IMR-90 (cell line): ENCODE measurements at regions not wholly inside any gene's neighbourhood (a gene's known extent, or its start where the extent isn't known, plus 50 kb on each side); places are given as distances from the start of the nearest gene placed in this dataset.

Source experiments
- ATAC-seq: fragments of 200-7000 bp; cut with Tn5 transposase; 2 replicates; pipeline ENCODE4 v1.9.1; 2020; ENCODE audit warnings: low read depth, mild to moderate bottlenecking, moderate library complexity
- BruUV-seq: library from RNA; stranded (reverse); fragments of 400-500 nt; replicated peaks from 2 replicates; lab custom pipeline; 2021; lab: Mats Ljungman, UMichigan
- CTCF ChIA-PET: fragments of 300-600 bp; formaldehyde crosslinking; extraction: SDS; loops from one replicate; lab custom pipeline; 2021; ENCODE audit warnings: antibody characterized with exemption; lab: Yijun Ruan, JAX
- POLR2A ChIA-PET: fragments of 300-600 bp; sonication (Branson Sonifier 250); formaldehyde crosslinking; loops from one replicate; lab custom pipeline; 2022; ENCODE audit warnings: antibody characterized with exemption; ENCODE audit not compliant: unreplicated experiment; lab: Charles Lee
- DNase-seq: peaks from one replicate; pipeline ENCODE4 v3.0.0; 2013
- H2AFZ ChIP-seq: replicated peaks from 2 replicates; pipeline ENCODE3; 2013; ENCODE audit warnings: low read length, mild to moderate bottlenecking; ENCODE audit not compliant: poor library complexity
- H2AK5ac ChIP-seq: 2 replicates; pipeline ENCODE4 v1.6.1; 2013; ENCODE audit warnings: low read depth, low read length, inconsistent platforms
- H2AK9ac ChIP-seq: replicated peaks from 2 replicates; pipeline ENCODE3; 2013; ENCODE audit warnings: mild to moderate bottlenecking, low read depth, low read length, moderate library complexity; ENCODE audit not compliant: poor library complexity
- H2BK120ac ChIP-seq: 2 replicates; pipeline ENCODE4 v1.6.1; 2013; ENCODE audit warnings: low read depth, low read length, inconsistent platforms
- H2BK15ac ChIP-seq: 3 replicates; pipeline ENCODE4 v1.6.1; 2013; ENCODE audit warnings: low read depth, low read length, inconsistent platforms
- H2BK20ac ChIP-seq: 2 replicates; pipeline ENCODE4 v1.6.1; 2013; ENCODE audit warnings: low read depth, mild to moderate bottlenecking, inconsistent platforms, low read length, moderate library complexity
- H2BK5ac ChIP-seq: 2 replicates; pipeline ENCODE4 v1.6.1; 2013; ENCODE audit warnings: mild to moderate bottlenecking, low read depth, low read length, inconsistent platforms; ENCODE audit not compliant: poor library complexity, severe bottlenecking
- H3K14ac ChIP-seq: replicated peaks from 2 replicates; pipeline ENCODE4 v1.6.1; 2013; ENCODE audit warnings: low read depth, low read length, inconsistent platforms
- H3K18ac ChIP-seq: 2 replicates; pipeline ENCODE4 v1.6.1; 2013; ENCODE audit warnings: low read depth, low read length, control low read depth
- H3K23ac ChIP-seq: 2 replicates; pipeline ENCODE4 v1.6.1; 2013; ENCODE audit warnings: low read depth, low read length, inconsistent platforms
- H3K27ac ChIP-seq: 2 replicates; pipeline ENCODE4 v1.5.1; 2013; ENCODE audit warnings: mild to moderate bottlenecking, control low read depth, low read length; ENCODE audit not compliant: insufficient read depth
- H3K27me3 ChIP-seq: 2 replicates; pipeline ENCODE4 v1.6.1; 2013; ENCODE audit warnings: low read length; ENCODE audit not compliant: control insufficient read depth, insufficient read depth
- H3K36me3 ChIP-seq: 2 replicates; pipeline ENCODE4 v1.6.1; 2013; ENCODE audit warnings: low read length, mixed read lengths; ENCODE audit not compliant: control insufficient read depth, insufficient read depth
- H3K4ac ChIP-seq: 2 replicates; pipeline ENCODE4 v1.6.1; 2013; ENCODE audit warnings: low read depth, low read length, inconsistent platforms
- H3K4me1 ChIP-seq: 2 replicates; pipeline ENCODE4 v1.6.1; 2013; ENCODE audit warnings: low read length, mixed read lengths; ENCODE audit not compliant: control insufficient read depth, insufficient read depth
- H3K4me2 ChIP-seq: 2 replicates; pipeline ENCODE4 v1.6.1; 2013; ENCODE audit warnings: low read depth, mild to moderate bottlenecking, control low read depth, low read length, moderate library complexity
- H3K4me3 ChIP-seq: 2 replicates; pipeline ENCODE4 v1.5.1; 2013; ENCODE audit warnings: low read depth, mild to moderate bottlenecking, control low read depth, low read length, moderate library complexity; ENCODE audit not compliant: insufficient read depth
- H3K56ac ChIP-seq: 2 replicates; pipeline ENCODE4 v1.6.1; 2013; ENCODE audit warnings: low read length, inconsistent platforms; ENCODE audit not compliant: insufficient read depth; ENCODE audit errors: extremely low read depth
- H3K79me1 ChIP-seq, 2 experiments: 2 replicates each; pipeline ENCODE4 v1.6.1; 2013; ENCODE audit warnings: low read length in 2 of 2, inconsistent platforms in 1 of 2, low read depth in 1 of 2
- H3K9ac ChIP-seq: 2 replicates; pipeline ENCODE4 v1.6.1; 2013; ENCODE audit warnings: low read depth, low read length, control low read depth
- H3K9me1 ChIP-seq: 2 replicates; pipeline ENCODE4 v1.6.1; 2013; ENCODE audit warnings: low read length, inconsistent platforms; ENCODE audit not compliant: insufficient read depth
- H3K9me3 ChIP-seq: 2 replicates; pipeline ENCODE4 v1.6.1; 2013; ENCODE audit warnings: low read length; ENCODE audit not compliant: control insufficient read depth, insufficient read depth
- H4K20me1 ChIP-seq: 2 replicates; pipeline ENCODE4 v1.6.1; 2013; ENCODE audit warnings: low read length, inconsistent platforms; ENCODE audit not compliant: insufficient read depth
- H4K5ac ChIP-seq: 2 replicates; pipeline ENCODE4 v1.6.1; 2013; ENCODE audit warnings: mild to moderate bottlenecking, low read depth, low read length, control low read depth
- H4K8ac ChIP-seq, 2 experiments: 2 replicates each; pipeline ENCODE4 v1.6.1; 2013; ENCODE audit warnings: low read depth in 2 of 2, low read length in 2 of 2, control low read depth in 1 of 2, inconsistent platforms in 1 of 2
- H4K91ac ChIP-seq: 2 replicates; pipeline ENCODE4 v1.6.1; 2013; ENCODE audit warnings: low read depth, low read length, inconsistent platforms; ENCODE audit not compliant: insufficient read depth
- BHLHE40 ChIP-seq: fragments of 150-350 bp; IDR thresholded peaks from 2 replicates; pipeline ENCODE4 v1.6.1; 2016; ENCODE audit warnings: mild to moderate bottlenecking, low read depth, low read length
- ELK1 ChIP-seq: fragments of 150-350 bp; IDR thresholded peaks from 2 replicates; pipeline ENCODE4 v1.6.1; 2016; ENCODE audit warnings: low read depth, mild to moderate bottlenecking, low read length, moderate library complexity, borderline replicate concordance
- MAZ ChIP-seq: IDR thresholded peaks from 2 replicates; pipeline ENCODE4 v1.6.1; 2012; ENCODE audit warnings: low read depth, mild to moderate bottlenecking, low read length, improper control_type of control experiment, moderate library complexity, borderline replicate concordance
- MXI1 ChIP-seq: IDR thresholded peaks from 2 replicates; pipeline ENCODE4 v1.6.1; 2012; ENCODE audit warnings: low read depth, mild to moderate bottlenecking, low read length, moderate library complexity, borderline replicate concordance
- RCOR1 ChIP-seq: IDR thresholded peaks from 2 replicates; pipeline ENCODE4 v1.6.1; 2012; ENCODE audit warnings: mild to moderate bottlenecking, low read length, improper control_type of control experiment; ENCODE audit not compliant: insufficient replicate concordance
- WGBS, 2 experiments: methylation state at CpG; one replicate each; pipeline versions ENCODE4 v1.1.5 to v1.1.7; 2013; ENCODE audit warnings: missing lambda C conversion rate in 2 of 2; ENCODE audit not compliant: insufficient read length in 1 of 2; ENCODE audit errors: extremely low coverage in 2 of 2; 5-methylcytosine and 5-hydroxymethylcytosine counted together
- dilution Hi-C: fragments of 300-500 bp; cut with HindIII; formaldehyde crosslinking; loops from one replicate; pipeline ENCODE4 v1.14.3; 2018; ENCODE audit warnings: low sequenced_read_pairs; ENCODE audit not compliant: unreplicated experiment
- in situ Hi-C: fragments of 300-500 bp; cut with MboI; formaldehyde crosslinking; loops from 3 replicates; pipeline ENCODE4 v1.14.3; 2019; ENCODE audit warnings: low sequenced_read_pairs, inconsistent platforms, mixed read lengths
- intact Hi-C: fragments of 100-400 bp; cut with micrococcal nuclease; formaldehyde crosslinking; loops from 2 replicates; pipeline ENCODE4 v1.10.0; 2022

GRCh38 chr10:78115135-78115853 lies 81.6 kb downstream of the RPS24 start:
- POLR2A ChIA-PET: no interaction called here
- Histone ChIP-seq H3K27me3 (peaks cover 52% of the 10 kb centered on the region), H2BK15ac (no peak overlapping the region), H3K9ac (no peak overlapping the region), H4K8ac (no peak overlapping the region), H3K18ac (no peak overlapping the region), H3K36me3 (no peaks in the 10 kb centered on the region), H3K14ac (no peak overlapping the region), H3K4me1 (no peaks in the 10 kb centered on the region), H2AFZ (no peak overlapping the region), H3K4me2 (no peak overlapping the region), H3K79me1 (no peaks in the 10 kb centered on the region), H4K5ac (no peak overlapping the region), H4K20me1 (no peaks in the 10 kb centered on the region), H3K27ac (no peak overlapping the region), H3K56ac (no peak overlapping the region), H2BK20ac (no peak overlapping the region), H2BK120ac (no peak overlapping the region), H3K4ac (no peak overlapping the region), H2AK5ac (no peak overlapping the region), H2BK5ac (no peak overlapping the region), H3K4me3 (no peak overlapping the region), H2AK9ac (no peak overlapping the region), H3K9me1 (no peaks in the 10 kb centered on the region), H4K91ac (no peak overlapping the region), H3K9me3 (no peaks in the 10 kb centered on the region; the same call in 1 of the 2 replicates), H3K23ac (no peak overlapping the region)
- DNase-seq (no peak), ATAC-seq (no peak)
- in situ Hi-C loops: no loop called here
- intact Hi-C loops: no loop called here
- dilution Hi-C loops: no loop called here
- CTCF ChIA-PET: no interaction called here
- TF ChIP-seq MAZ (no peak), MXI1 (no peak), ELK1 (no peak), BHLHE40 (no peak), RCOR1 (no peak)
- no TSS peak for BruUV-seq
- WGBS, 2 experiments: 42% methylated on average over 4 of the region's 7 CpGs; no CpG with 5 or more reads in 1 of the 2 experiments
